ENCODE measurements at regions not wholly inside any gene's neighbourhood (a gene's known extent, or its start where the extent isn't known, plus 50 kb on each side); places are given as distances from the start of the nearest gene placed in this dataset.

GRCh38 chr2:221145396-221145795 is 426.7 kb downstream of the EPHA4 start:
- Histone ChIP-seq H3K4me1 (no peaks in the 10 kb centered on the region), H3K27ac (no peak overlapping the region), H3K4me3 (no peak overlapping the region), H3K9me3 (no peaks in the 10 kb centered on the region), H3K27me3 (no peaks in the 10 kb centered on the region), H3K36me3 (replicated peaks in 1 of 2; ENCODE audit: insufficient read depth in 1 of 2, low read depth in 2 of 2) (no peaks in the 10 kb centered on the region)
- intact Hi-C loops (cut with DNase I), result no loop called here
- TF ChIP-seq POLR2A (IDR thresholded peaks at IDR 0.05) (no peak), CTCF (IDR thresholded peaks at IDR 0.05) (no peak)
- no peak for ATAC-seq
- 83 to 85% methylated on average over 1 of the region's 1 CpG for WGBS, 2 donors
- DNase-seq, result no peak

GRCh38 chr2:221153226-221153625 is 418.9 kb downstream of the EPHA4 start:
- no peak overlapping the region for H3K27ac ChIP-seq
- no peak for TF ChIP-seq CTCF (IDR thresholded peaks at IDR 0.05)
- TF ChIP-seq POLR2A (IDR thresholded peaks at IDR 0.05), result no peak
- H3K4me3 ChIP-seq, result no peak overlapping the region
- intact Hi-C loops (cut with DNase I), result no loop called here
- H3K4me1 ChIP-seq, result no peaks in the 10 kb centered on the region
- DNase-seq, result no peak
- no peaks in the 10 kb centered on the region for H3K27me3 ChIP-seq
- H3K9me3 ChIP-seq, result no peaks in the 10 kb centered on the region
- 32 to 33% methylated on average over 3 of the region's 3 CpGs for WGBS, 2 donors
- ATAC-seq, result no peak
- H3K36me3 ChIP-seq (replicated peaks in 1 of 2; ENCODE audit: insufficient read depth in 1 of 2, low read depth in 2 of 2), result no peaks in the 10 kb centered on the region

- no peak overlapping the region for H3K27ac ChIP-seq
- no peak overlapping the region for H3K4me3 ChIP-seq
- no peaks in the 10 kb centered on the region for H3K36me3 ChIP-seq (replicated peaks in 1 of 2; ENCODE audit: insufficient read depth in 1 of 2, low read depth in 2 of 2)
- DNase-seq (no peak), ATAC-seq (no peak)
- intact Hi-C loops (cut with DNase I), result no loop called here
- no peaks in the 10 kb centered on the region for H3K4me1 ChIP-seq
- no peaks in the 10 kb centered on the region for H3K9me3 ChIP-seq
- no peak for TF ChIP-seq CTCF (IDR thresholded peaks at IDR 0.05)
- no peak for TF ChIP-seq POLR2A (IDR thresholded peaks at IDR 0.05)
- 63 to 64% methylated on average over 7 of the region's 7 CpGs for WGBS, 2 donors
- H3K27me3 ChIP-seq, result no peaks in the 10 kb centered on the region
These were observed 417.9 kb downstream of the EPHA4 start for GRCh38 chr2:221154176-221154575.

GRCh38 chr2:221156062-221156734 is 415.9 kb downstream of the EPHA4 start:
- TF ChIP-seq CTCF (IDR thresholded peaks at IDR 0.05) (no peak), POLR2A (IDR thresholded peaks at IDR 0.05) (no peak)
- WGBS, 2 donors, result 51 to 54% methylated on average over 7 of the region's 7 CpGs
- no peak for DNase-seq
- Histone ChIP-seq H3K4me3 (no peak overlapping the region), H3K27me3 (no peaks in the 10 kb centered on the region), H3K36me3 (replicated peaks in 1 of 2; ENCODE audit: insufficient read depth in 1 of 2, low read depth in 2 of 2) (no peaks in the 10 kb centered on the region), H3K9me3 (no peaks in the 10 kb centered on the region), H3K27ac (no peak overlapping the region), H3K4me1 (no peaks in the 10 kb centered on the region)
- no peak for ATAC-seq
- intact Hi-C loops (cut with DNase I), result no loop called here

- ATAC-seq (no peak), DNase-seq (no peak)
- Histone ChIP-seq H3K4me1 (no peaks in the 10 kb centered on the region), H3K36me3 (replicated peaks in 1 of 2; ENCODE audit: insufficient read depth in 1 of 2, low read depth in 2 of 2) (no peaks in the 10 kb centered on the region), H3K9me3 (no peaks in the 10 kb centered on the region), H3K27ac (no peak overlapping the region), H3K27me3 (no peaks in the 10 kb centered on the region), H3K4me3 (no peak overlapping the region)
- 58 to 72% methylated on average over 1 of the region's 1 CpG for WGBS, 2 donors
- no peak for TF ChIP-seq CTCF (IDR thresholded peaks at IDR 0.05)
- TF ChIP-seq POLR2A (IDR thresholded peaks at IDR 0.05), result no peak
- intact Hi-C loops (cut with DNase I), result no loop called here
These were observed 410.9 kb downstream of the EPHA4 start for GRCh38 chr2:221161186-221161585.

Data from body of pancreas (tissue), 4 donors.